Activated effector memory CD4-positive, alpha-beta T cell treated with Interleukin-2 at 50 U/mL for 16 hours (primary cell): ENCODE measurements at regions not wholly inside any gene's neighbourhood (a gene's known extent, or its start where the extent isn't known, plus 50 kb on each side); places are given as distances from the start of the nearest gene placed in this dataset.
"Not testable (repeated sequence)": the region's sequence is repeated elsewhere in the genome, so short reads cannot be mapped to it uniquely, and the experiment has no call there.

Experiments used
- DNase-seq: peaks from one replicate; pipeline ENCODE4 v3.0.0-alpha.2; 2020

GRCh38 chr4:124070688-124071484, 641.6 kb downstream of the ANKRD50 start:
- no peak for DNase-seq

- not testable (repeated sequence) for DNase-seq
Observed at GRCh38 chr4:124075276-124075675, 637.3 kb downstream of the ANKRD50 start.

- DNase-seq: no peak
Observed at GRCh38 chr4:124079174-124079780, 633.3 kb downstream of the ANKRD50 start.

DNA sequence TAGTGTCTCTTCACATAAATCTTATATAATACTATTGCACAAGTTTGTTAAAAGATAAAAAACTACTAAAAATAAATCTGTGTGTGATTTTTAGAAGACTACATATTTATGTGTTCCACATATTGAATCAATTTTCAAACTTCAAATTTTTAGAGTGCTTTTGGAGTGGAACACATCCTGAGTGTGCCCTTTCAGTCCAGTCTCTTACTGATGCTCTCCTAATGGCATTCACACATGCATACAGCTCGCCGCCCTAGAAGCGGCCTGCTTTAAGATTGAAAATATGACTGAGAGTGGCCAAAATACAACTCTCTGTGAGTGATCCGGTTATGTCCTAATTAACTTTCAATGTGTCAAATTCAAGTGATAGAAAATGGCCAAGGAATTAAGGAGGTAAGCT, 628.8 kb downstream of the ANKRD50 start:
- DNase-seq: no peak

- no peak for DNase-seq
Observed at GRCh38 chr4:124085561-124086180, 626.9 kb downstream of the ANKRD50 start.

DNA sequence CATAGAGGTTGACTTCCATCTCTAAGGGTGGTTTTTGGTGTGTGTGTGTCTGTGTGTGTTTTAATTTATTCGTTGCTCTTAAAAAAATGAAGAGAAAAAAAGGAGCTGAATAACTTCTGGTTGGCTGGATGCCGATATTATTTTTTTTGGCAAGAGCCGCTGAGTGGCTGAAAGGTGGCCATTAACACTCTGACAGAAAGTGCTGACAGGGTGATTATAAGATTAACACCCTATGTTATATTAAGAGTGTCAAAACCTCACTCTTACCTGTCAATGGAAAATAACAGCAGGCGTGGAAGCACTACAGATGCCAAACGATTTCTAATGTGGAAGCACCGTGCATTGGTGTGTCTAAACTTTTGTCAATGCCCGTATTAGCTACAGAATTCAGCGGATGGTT, 622.5 kb downstream of the ANKRD50 start:
- DNase-seq: no peak

DNA sequence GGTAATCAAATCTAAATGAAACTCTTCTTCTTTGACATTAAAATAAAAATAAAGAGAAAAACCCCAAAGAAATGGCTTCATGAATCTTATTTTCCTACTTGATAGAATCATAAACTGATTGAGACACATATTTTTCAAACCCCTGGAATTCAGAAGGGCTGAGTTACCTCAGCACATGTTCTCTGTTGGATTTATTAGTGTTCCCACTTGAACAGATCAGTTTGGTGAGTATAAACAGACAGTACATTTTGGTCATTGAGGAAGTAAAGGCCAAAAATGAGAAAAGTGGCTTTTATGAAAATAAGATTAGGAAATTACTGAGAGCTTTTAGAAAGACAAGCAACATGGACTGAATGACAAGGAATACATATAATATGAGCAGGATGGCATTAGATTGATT, 620.4 kb downstream of the ANKRD50 start:
- no peak for DNase-seq

GRCh38 chr4:124092541-124092984, 620.0 kb downstream of the ANKRD50 start:
- no peak for DNase-seq

DNA sequence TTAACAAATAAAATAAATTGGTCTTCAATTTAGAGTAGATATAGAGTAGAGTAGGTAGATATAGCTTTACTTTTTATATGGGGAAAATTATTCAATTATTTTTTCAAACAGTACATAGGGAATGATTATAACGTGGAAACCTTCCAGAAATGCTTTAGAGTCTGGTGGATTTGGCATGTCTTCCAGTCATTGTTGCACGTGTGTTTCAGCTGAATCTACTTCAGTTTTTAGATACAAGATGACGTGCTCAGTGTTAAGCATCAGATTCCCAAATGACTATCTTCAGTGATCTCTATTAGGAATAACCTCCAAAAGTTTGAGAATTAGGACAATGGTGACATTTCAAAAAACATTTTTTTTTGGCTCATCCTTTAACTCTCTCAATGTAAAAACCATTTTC, 616.9 kb downstream of the ANKRD50 start:
- DNase-seq: no peak

GRCh38 chr4:124096290-124096689, 616.2 kb downstream of the ANKRD50 start:
- no peak for DNase-seq

- DNase-seq: no peak
Observed at GRCh38 chr4:124097447-124097846, 615.1 kb downstream of the ANKRD50 start.

- DNase-seq: no peak
Observed at GRCh38 chr4:124104101-124104500, 608.4 kb downstream of the ANKRD50 start.

GRCh38 chr4:124104628-124105027, 607.9 kb downstream of the ANKRD50 start:
- no peak for DNase-seq

- no peak for DNase-seq
Observed at GRCh38 chr4:124105212-124105611, 607.3 kb downstream of the ANKRD50 start.

- DNase-seq: no peak
Observed at GRCh38 chr4:124111411-124111810, 601.1 kb downstream of the ANKRD50 start.

DNA sequence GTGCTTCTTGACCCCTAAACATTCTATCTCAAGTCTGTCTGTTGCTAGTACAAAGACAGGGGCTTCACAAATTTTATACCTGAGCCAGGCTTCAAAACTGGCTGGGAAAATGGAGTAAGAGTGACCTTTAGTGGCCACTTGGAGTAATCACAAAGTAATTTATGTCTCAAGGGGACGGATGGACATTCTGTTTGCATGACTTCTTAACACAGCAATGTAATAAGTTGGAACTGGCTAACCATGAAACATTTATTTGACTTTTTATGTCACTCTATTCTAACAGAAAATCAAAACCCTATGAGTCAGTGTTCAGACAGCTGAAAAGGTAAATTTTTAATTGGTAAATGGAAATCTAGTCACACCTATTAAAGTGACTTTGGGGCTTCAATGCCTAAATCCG, 600.6 kb downstream of the ANKRD50 start:
- no peak for DNase-seq

GRCh38 chr4:124118061-124118460, 594.5 kb downstream of the ANKRD50 start:
- no peak for DNase-seq

DNA sequence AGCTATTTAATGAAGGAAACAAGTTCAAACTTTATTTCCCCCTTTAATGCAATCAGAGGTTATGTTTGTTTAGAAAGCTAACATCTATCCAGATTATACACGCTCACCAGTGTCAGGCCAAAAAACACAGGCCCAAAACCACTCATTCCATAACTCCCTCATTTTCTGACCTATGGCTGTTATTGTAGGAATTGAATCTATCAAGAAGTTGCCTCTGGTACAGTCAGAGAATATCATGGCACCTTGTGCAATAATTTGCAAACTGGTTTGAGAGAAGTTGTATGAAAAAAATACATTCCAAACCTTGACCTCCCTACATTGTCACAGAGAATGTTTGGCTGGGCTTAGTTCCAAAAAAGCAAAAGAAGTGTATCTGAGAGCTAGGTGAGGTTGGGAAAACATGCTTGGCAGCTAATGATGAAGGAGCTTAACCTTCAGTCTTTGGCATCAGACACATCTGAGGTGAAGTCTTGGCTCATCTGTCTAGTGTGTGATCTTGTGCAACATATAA, 591.0 kb downstream of the ANKRD50 start:
- no peak for DNase-seq

GRCh38 chr4:124123181-124123580, 589.4 kb downstream of the ANKRD50 start:
- no peak for DNase-seq

GRCh38 chr4:124123721-124124120, 588.8 kb downstream of the ANKRD50 start:
- DNase-seq: no peak

DNA sequence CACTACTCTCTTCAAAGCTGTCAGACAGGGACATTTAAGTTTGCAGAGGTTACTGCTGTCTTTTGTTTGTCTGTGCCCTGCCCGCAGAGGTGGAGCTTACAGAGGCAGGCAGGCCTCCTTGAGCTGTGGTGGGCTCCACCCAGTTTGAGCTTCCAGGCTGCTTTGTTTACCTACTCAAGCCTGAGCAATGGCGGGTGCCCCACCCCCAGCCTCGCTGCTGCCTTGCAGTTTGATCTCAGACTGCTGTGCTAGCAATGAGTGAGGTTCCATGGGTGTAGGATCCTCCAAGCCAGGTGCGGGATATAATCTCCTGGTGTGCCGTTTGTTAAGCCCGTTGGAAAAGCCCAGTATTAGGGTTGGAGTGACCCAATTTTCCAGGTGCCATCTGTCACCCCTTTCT, 581.2 kb downstream of the ANKRD50 start:
- DNase-seq: not testable (repeated sequence)

DNA sequence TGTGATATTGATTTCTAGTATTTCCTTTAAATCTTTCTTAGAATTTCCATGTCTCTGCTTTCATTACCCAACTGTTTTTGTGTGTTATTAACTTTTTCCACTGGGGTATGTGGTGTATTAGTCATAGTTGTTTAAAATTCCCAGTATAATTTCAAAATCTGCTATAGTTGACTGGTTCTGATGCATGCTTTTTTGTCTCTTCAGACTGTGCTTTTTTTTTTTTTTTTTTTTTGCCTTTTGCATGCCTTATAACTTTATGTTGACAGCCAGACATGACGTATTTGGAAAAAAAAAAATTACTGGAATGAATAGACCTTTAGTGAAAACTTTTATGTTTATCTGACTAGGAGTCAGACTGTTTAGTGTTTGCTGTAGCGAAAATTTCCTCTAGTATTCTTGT, 580.4 kb downstream of the ANKRD50 start:
- no peak for DNase-seq

DNA sequence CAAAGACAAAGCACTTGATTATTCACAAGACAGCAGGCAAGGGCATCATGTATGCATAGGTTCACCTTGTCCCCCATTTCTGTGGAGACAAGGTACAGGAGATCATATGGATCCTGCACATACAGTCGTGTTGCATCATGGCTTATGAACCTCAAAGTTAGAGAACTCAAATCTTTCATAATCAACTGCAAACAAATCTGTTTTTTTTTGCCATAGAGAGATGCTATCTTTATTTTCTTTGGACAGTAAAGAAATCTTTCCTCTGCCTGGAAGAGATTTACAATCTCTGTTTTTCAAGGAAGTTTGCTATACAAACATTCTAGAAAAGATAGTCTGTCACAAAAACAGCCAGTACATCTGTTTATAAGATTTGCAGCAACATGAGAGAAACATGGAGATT, 578.8 kb downstream of the ANKRD50 start:
- DNase-seq: no peak

GRCh38 chr4:124135409-124135813, 577.1 kb downstream of the ANKRD50 start:
- DNase-seq: no peak
